HG03354 (cell line): ENCODE measurements at regions not wholly inside any gene's neighbourhood (a gene's known extent, or its start where the extent isn't known, plus 50 kb on each side); places are given as distances from the start of the nearest gene placed in this dataset.

Source experiments
- ATAC-seq: cut with Tn5 transposase; IDR thresholded peaks from one replicate; pipeline ENCODE4 v1.9.1; 2021; ENCODE audit warnings: mild to moderate bottlenecking; ENCODE audit not compliant: unreplicated experiment, poor library complexity, severe bottlenecking

GRCh38 chr10:111199587-111199986, 122.8 kb downstream of the ADRA2A start:
- no peak for ATAC-seq

- no peak for ATAC-seq
Observed at GRCh38 chr10:111200505-111201186, 123.8 kb downstream of the ADRA2A start.

- no peak for ATAC-seq
Observed at GRCh38 chr10:111203615-111204014, 126.8 kb downstream of the ADRA2A start.

- no peak for ATAC-seq
Observed at GRCh38 chr10:111204838-111205237, 128.0 kb downstream of the ADRA2A start.

GRCh38 chr10:111206521-111206920, 129.7 kb downstream of the ADRA2A start:
- ATAC-seq: no peak

GRCh38 chr10:111207500-111207899, 130.7 kb downstream of the ADRA2A start:
- no peak for ATAC-seq

- no peak for ATAC-seq
Observed at GRCh38 chr10:111208951-111209350, 132.1 kb downstream of the ADRA2A start.

GRCh38 chr10:111209692-111210091, 132.9 kb downstream of the ADRA2A start:
- ATAC-seq: no peak

- no peak for ATAC-seq
Observed at GRCh38 chr10:111211241-111211640, 134.4 kb downstream of the ADRA2A start.

GRCh38 chr10:111211706-111212105, 134.9 kb downstream of the ADRA2A start:
- ATAC-seq: no peak

GRCh38 chr10:111221682-111222480, 145.1 kb downstream of the ADRA2A start:
- no peak for ATAC-seq

GRCh38 chr10:111222961-111223360, 146.1 kb downstream of the ADRA2A start:
- no peak for ATAC-seq

- no peak for ATAC-seq
Observed at GRCh38 chr10:111231779-111232178, 154.9 kb downstream of the ADRA2A start.

- ATAC-seq: no peak
Observed at GRCh38 chr10:111233439-111233838, 156.6 kb downstream of the ADRA2A start.

- no peak for ATAC-seq
Observed at GRCh38 chr10:111234234-111234913, 157.5 kb downstream of the ADRA2A start.

GRCh38 chr10:111234914-111235302, 158.1 kb downstream of the ADRA2A start:
- no peak for ATAC-seq

GRCh38 chr10:111240348-111240747, 163.5 kb downstream of the ADRA2A start:
- no peak for ATAC-seq

GRCh38 chr10:111243126-111243525, 166.3 kb downstream of the ADRA2A start:
- no peak for ATAC-seq

GRCh38 chr10:111246136-111246535, 169.3 kb downstream of the ADRA2A start:
- ATAC-seq: no peak

- ATAC-seq: no peak
Observed at GRCh38 chr10:111246814-111247452, 170.1 kb downstream of the ADRA2A start.
